GM21423 (cell line): ENCODE measurements at regions not wholly inside any gene's neighbourhood (a gene's known extent, or its start where the extent isn't known, plus 50 kb on each side); places are given as distances from the start of the nearest gene placed in this dataset.
"Not testable (repeated sequence)": the region's sequence is repeated elsewhere in the genome, so short reads cannot be mapped to it uniquely, and the experiment has no call there.

Experiments
- ATAC-seq: cut with Tn5 transposase; IDR thresholded peaks from one replicate; pipeline ENCODE4 v1.9.1; 2021; ENCODE audit warnings: mild to moderate bottlenecking, moderate library complexity; ENCODE audit not compliant: unreplicated experiment

DNA sequence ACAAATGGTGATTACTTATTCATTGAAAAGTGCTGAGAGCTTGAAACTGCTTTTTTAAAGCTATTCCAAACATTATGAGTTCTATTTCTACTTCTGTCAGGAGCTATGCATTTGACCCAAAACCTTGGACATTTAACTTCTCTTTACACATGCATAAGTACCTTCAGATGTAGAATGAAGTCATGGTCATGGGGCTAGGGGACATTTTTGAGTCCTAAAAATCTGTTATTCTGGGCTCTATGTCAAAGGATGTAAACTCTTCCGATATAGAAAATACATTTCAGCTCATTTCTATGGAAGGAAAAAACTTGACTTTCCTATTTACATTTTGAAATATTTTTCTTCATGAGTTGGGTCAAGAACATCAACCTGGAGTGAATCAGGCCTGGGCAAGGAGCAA lies 179.5 kb upstream of the CXCL12 start:
- ATAC-seq = no peak

DNA sequence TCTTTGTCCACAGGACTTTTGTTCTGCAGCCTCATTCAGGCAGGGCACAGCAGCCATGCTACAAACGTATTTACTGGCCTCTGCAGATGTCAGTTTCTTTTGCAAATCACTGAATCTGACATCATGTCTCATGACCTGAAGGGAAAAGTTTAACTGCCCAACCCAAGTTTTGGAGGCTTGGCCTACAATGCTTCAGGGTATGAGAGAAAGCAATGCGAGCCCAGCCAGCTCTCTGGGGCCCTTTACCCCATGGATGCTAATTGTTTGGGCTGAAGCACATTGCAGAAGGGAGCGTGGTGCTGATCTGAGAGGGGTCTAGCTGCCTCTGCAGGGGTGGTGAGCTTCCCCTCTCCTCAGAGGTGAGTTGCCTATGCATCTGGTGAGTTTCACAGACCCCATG lies 179.9 kb upstream of the CXCL12 start:
- no peak for ATAC-seq

DNA sequence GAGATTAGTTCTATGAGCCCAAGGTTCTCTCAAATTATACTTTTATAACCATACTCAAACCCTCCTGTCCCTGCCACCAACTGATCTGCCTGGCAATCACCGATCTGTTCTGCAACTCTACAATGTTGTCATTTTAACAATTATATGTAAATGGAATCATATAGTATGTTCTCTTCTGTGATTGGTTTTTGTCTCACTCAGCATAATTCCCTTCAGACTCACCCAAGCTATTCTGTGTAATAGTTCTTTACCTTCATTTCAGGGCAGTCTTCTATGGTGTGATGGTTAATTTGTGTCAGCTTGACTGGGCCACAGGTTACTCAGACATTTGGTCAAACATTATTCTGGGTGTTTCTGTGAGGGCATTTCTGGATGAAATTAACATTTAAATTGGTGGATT lies 181.9 kb upstream of the CXCL12 start:
- no peak for ATAC-seq

- ATAC-seq = no peak
Observed at GRCh38 chr10:44567471-44567870, 182.6 kb upstream of the CXCL12 start.

DNA sequence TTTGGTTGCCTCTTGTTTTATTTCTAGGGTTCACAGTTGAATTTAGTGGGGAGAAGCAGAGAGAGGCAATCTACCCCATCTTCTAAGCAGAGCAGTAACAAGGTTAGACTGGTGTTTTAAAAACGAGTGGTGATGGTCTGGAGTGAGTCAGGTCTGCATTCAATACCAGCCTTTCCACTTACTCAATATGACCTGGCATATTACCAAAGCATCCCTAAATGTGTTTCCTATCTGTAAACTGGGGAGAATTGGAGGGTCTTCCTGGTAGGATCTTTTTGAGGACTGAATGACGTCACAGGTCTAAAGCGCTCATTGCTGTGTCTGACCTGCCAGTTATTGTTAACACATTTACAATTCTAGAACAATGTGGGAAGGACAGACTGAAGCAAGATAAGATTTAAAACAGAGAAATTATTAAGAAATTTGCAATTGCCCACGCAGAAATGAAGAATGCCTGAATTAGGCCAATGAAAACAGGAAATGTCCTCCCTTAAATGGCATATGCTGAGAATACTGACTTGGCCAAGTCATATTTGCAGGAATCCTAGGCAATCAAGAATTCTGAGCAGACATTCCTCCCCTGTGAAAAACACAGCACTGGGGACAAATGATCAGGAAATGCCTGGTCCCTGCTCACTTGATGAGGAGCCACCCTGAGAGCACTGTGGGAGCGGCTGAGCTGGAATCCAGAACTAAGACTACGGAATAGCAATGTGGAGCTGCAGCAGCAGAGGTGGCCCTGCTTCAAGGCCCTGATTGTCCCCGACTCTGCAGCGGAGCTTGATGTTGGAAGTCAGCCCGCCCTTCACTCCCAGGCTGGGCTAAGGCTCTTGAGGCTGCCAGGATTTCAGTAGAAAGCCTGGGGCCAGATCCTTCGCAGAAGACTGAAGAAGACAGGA lies 184.5 kb upstream of the CXCL12 start:
- ATAC-seq = no peak

DNA sequence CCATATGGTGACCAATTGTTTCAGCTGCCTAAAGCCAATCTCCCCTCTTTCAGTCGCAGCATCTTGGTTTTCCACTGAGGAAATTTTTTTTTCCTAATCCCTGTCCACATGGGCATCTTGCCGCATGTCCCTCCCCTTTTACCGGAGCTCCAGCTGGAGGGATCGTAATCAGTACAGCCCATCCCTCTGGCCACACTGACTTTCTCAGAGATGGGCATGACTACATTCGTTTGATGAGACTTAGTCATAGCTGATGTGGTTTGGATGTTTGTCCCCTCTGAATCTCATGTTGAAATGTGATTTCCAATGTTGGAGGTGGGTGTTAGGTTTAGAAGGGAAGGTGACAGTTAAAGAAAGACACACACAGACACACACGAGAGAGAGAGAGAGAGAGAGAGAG lies 186.8 kb upstream of the CXCL12 start:
- ATAC-seq = no peak

DNA sequence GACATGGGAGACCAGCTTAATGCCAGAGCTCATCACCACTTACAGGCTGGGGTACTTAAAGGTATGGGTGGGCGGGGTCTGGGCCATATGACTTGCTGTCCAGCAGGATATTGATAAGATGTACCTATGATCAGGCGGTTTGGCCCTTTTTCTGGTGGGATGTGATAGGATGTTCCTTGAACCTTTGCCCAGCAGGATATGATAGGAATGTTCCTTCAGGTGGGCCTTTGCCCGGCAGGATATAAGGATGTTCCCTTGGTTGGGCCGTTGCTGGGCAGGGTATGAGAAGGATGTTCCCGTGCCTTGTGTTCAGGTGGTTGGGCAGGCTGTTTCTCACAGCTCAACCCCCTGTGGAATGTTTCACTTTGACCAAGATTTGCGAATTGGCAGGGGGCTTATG lies 187.2 kb upstream of the CXCL12 start:
- ATAC-seq = no peak

GRCh38 chr10:44573821-44574220 lies 188.9 kb upstream of the CXCL12 start:
- no peak for ATAC-seq

DNA sequence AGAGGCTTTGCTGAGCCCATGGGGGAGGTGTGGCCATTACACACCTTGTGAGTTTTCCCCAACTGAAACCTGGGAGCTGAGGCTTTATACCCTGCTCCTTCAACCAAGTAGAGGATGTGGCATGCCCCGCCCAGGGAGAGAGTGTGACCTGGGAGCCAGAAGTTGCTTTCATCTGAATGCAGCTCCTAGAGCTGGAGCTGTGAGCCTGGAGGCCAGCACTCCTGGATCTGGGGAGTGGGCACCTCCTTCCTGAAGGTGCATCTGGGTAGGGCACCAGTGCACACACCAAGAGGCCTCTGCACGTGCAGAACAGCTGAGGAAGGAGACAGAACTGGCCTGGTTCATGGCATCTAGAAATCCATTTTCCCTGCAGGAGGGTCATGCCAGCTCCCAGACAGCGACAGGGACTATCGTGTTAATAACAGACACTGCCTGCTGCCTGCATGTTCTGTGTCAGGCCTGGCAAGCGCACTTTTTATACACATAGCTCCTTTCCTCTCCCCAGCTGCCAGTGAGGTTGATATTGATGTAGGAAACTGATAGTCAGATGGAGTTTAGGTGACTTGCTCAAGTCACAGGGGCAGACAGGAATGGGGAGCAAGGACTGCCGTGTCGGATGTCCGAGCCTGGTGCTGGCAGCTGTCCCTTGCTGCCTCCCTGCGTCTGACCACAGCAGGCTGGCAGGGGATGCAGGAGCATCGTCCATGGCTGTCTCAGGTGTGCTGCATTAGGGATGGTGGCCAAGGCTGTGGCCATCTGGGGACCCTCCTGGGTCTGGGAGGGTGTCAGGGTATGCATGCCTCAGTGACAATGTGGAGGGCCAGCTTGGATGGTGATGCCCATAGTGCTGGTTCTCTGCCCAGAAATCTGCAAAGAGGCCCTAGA lies 189.9 kb upstream of the CXCL12 start:
- ATAC-seq = no peak

- no peak for ATAC-seq
Observed at GRCh38 chr10:44575601-44576380, 190.9 kb upstream of the CXCL12 start.

DNA sequence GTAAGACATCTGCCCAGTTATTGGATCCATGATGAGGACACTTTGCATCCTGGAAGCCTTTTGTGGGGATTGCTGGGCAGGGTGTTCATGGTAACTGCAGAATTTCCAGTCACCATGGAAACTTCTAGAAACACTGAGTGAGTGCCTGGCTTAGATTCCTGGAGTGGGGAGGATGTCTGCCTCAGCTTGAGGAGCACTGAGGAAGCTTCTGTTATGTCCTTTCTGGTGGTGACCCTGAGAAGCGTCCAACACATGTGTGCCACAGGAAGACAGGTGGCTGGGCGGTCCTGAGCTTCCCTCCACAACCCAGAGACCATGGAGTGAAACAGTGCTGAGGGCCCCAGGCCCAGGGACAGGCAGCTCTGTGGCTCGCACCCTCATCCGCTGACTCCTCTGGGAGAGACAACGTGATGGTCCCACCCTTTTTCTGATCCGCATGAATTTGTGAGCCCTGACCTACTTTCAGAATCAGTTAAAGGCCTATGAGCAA lies 191.8 kb upstream of the CXCL12 start:
- no peak for ATAC-seq

DNA sequence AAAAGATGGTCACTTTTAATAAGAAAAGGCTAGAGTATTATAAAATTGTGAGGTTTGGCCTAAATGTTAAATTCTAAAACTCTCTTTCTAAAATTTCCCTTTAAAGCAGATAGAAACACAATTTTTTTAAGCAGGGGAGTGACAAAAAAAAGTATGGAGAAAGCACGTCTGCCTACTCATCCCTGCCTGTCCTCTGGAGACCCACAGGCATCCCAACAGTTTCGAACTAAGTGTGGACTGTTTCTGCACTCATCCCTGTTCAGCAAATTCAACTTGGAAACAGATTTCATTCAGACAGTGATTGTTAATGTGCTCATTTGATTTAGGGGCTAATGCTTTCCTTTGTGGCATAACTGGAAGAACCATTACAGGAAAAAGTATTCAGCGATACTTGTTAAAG lies 192.6 kb upstream of the CXCL12 start:
- ATAC-seq = no peak

DNA sequence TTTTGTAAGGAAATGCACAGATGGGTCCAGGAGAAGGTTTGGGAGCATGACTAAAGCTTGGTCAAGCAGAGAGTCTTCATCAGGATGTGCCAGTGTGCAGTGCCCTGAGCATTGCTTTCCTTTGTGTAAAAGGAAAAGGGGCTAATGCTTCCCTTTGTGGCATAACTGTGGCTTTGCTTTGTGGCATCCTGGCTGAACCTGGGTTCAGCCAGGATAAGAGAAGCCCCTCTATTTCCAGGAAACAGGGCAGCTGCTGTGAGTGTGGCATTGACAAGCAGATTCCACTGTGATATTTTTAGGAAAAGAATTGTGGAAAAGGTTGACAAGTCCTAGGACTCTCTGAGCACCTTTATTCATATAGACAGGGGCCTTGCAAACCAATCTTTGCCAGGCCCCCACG lies 193.4 kb upstream of the CXCL12 start:
- no peak for ATAC-seq

GRCh38 chr10:44578963-44579362 lies 194.1 kb upstream of the CXCL12 start:
- ATAC-seq = not testable (repeated sequence)

GRCh38 chr10:44581996-44582395 lies 197.1 kb upstream of the CXCL12 start:
- ATAC-seq = no peak

DNA sequence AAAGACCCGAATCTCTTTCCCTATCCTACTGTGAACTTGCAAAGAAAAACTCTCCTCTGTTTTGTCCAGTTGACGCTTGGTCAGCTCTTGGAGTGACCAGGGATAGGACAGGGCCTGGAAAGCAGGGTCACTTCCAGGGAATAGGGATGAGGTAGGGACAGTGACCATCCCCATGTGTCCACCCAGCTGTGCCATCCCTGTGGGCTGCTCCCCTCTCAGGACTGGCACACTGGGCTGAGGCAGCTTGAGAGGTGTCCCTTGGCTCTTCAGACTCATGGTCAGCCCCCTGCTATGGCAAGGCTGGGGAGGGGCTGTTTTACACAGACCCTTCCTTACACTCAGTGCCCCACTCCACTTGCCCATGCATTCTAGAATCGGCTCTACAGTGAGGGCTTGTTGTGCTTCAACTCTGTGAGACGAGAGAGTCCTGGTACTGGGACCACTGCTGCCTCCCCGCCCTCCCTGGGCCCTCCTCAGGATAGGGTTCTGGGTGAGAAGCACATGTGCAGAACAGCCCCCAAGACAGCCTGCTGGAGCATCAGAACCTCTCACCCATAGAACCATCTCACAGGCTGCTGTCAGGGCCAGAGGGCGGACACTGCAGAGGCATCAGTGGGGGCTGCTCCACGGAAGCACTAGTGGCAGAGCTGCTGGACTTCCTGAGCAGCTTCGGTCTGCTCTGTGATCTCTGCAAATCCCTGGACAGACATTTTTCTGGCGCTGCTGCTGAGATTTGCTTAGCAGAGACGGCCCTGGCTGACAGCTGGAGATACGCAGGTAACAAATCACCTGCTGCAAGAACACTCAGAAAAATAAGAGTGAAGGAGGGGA lies 202.8 kb upstream of the CXCL12 start:
- ATAC-seq = no peak

- no peak for ATAC-seq
Observed at GRCh38 chr10:44589181-44589943, 204.5 kb upstream of the CXCL12 start.

- ATAC-seq = no peak
Observed at GRCh38 chr10:44589944-44590449, 205.1 kb upstream of the CXCL12 start.

- ATAC-seq = no peak
Observed at GRCh38 chr10:44591911-44592310, 207.0 kb upstream of the CXCL12 start.
